Esophagus muscularis mucosa (tissue), 4 donors: ENCODE measurements at regions not wholly inside any gene's neighbourhood (a gene's known extent, or its start where the extent isn't known, plus 50 kb on each side); places are given as distances from the start of the nearest gene placed in this dataset.

Experiments used
- DNase-seq: peaks from one replicate; pipeline ENCODE4 v3.0.0-alpha.2; 2017; ENCODE audit errors: extremely low spot score
- H3K27ac ChIP-seq, 4 donors: fragments of 200-600 bp; sonication (generic); replicated peaks in 1 of 4; 1 replicate in 3 of 4; 2 replicates in 1 of 4; pipeline ENCODE4 v1.5.1; 2016 to 2019; ENCODE audit warnings: mild to moderate bottlenecking in 1 of 4
- H3K27me3 ChIP-seq, 4 donors: fragments of 200-600 bp; sonication (generic); one replicate each; pipeline versions ENCODE4 v1.5.1 to v1.6.0; 2016 to 2019
- H3K36me3 ChIP-seq, 4 donors: fragments of 200-600 bp; sonication (generic); one replicate each; pipeline ENCODE4 v1.5.1; 2016 to 2019
- H3K4me1 ChIP-seq, 4 donors: fragments of 200-600 bp; sonication (generic); one replicate each; pipeline ENCODE4 v1.5.1; 2016 to 2019
- H3K4me3 ChIP-seq, 4 donors: fragments of 200-600 bp; sonication (generic); 1 replicate in 2 of 4; 2 replicates in 2 of 4; pipeline ENCODE4 v1.5.1; 2016 to 2019; ENCODE audit warnings: mild to moderate bottlenecking in 4 of 4, moderate library complexity in 1 of 4
- H3K9me3 ChIP-seq, 4 donors: fragments of 200-600 bp; sonication (generic); 1 replicate in 3 of 4; 2 replicates in 1 of 4; pipeline ENCODE4 v1.5.1; 2016 to 2019
- CTCF ChIP-seq, 3 experiments: fragments of 200-600 bp in 2 of 3; fragments of 450-650 bp in 1 of 3; sonication (generic) in 2 of 3; IDR thresholded peaks; one replicate each; pipeline ENCODE4 v1.5.1; 2017 to 2019; ENCODE audit warnings: antibody characterized with exemption in 3 of 3, mild to moderate bottlenecking in 2 of 3, moderate library complexity in 1 of 3
- EP300 ChIP-seq: sonication (generic); formaldehyde crosslinking; IDR thresholded peaks from one replicate; pipeline ENCODE4 v1.6.1; 2017; ENCODE audit warnings: antibody characterized with exemption
- POLR2A ChIP-seq: fragments of 450-650 bp; IDR thresholded peaks from one replicate; pipeline ENCODE4 v1.6.1; 2017; ENCODE audit warnings: antibody characterized with exemption, moderate library complexity, mild to moderate bottlenecking, low read depth
- POLR2AphosphoS5 ChIP-seq, 2 donors: sonication (generic); formaldehyde crosslinking; IDR thresholded peaks; one replicate each; pipeline ENCODE4 v1.6.1; 2017; ENCODE audit warnings: antibody characterized with exemption in 2 of 2
- WGBS: methylation state at CpG from one replicate; pipeline ENCODE4 v1.1.5; 2018; 5-methylcytosine and 5-hydroxymethylcytosine counted together
- intact Hi-C: fragments of 100-400 bp; cut with DNase I; formaldehyde crosslinking; loops from one replicate; pipeline ENCODE4 v1.15.1; 2023

- no peak for DNase-seq
- Histone ChIP-seq H3K36me3 (no peaks in the 10 kb centered on the region), H3K9me3 (no peaks in the 10 kb centered on the region), H3K4me3 (no peak overlapping the region), H3K27ac (no peak overlapping the region), H3K27me3 (no peaks in the 10 kb centered on the region), H3K4me1 (no peaks in the 10 kb centered on the region)
- intact Hi-C loops, result no loop called here
- no peak for TF ChIP-seq POLR2AphosphoS5 (IDR thresholded peaks at IDR 0.05)
- no peak for TF ChIP-seq CTCF (IDR thresholded peaks at IDR 0.05)
- TF ChIP-seq EP300, result no peak
- WGBS, result 67% methylated on average over 3 of the region's 3 CpGs
Measured at GRCh38 chrX:26889574-26889973, 573.6 kb downstream of the PPP4R3C start.

- Histone ChIP-seq H3K9me3 (no peaks in the 10 kb centered on the region), H3K4me3 (no peak overlapping the region), H3K27me3 (no peaks in the 10 kb centered on the region), H3K36me3 (no peaks in the 10 kb centered on the region), H3K27ac (no peak overlapping the region), H3K4me1 (no peaks in the 10 kb centered on the region)
- 100% methylated on average over 3 of the region's 29 CpGs for WGBS
- no peak for DNase-seq
- TF ChIP-seq POLR2A, result no peak
- intact Hi-C loops, result no loop called here
Measured at GRCh38 chrX:26873736-26874135, 589.4 kb downstream of the PPP4R3C start.

GRCh38 chrX:26871967-26872366 is 591.2 kb downstream of the PPP4R3C start:
- Histone ChIP-seq H3K9me3 (no peaks in the 10 kb centered on the region), H3K27me3 (no peaks in the 10 kb centered on the region), H3K27ac (no peak overlapping the region), H3K36me3 (no peaks in the 10 kb centered on the region), H3K4me3 (no peak overlapping the region), H3K4me1 (no peaks in the 10 kb centered on the region)
- intact Hi-C loops, result no loop called here
- TF ChIP-seq EP300, result no peak
- TF ChIP-seq POLR2A, result no peak
- no peak for TF ChIP-seq POLR2AphosphoS5 (IDR thresholded peaks at IDR 0.05)
- no peak for TF ChIP-seq CTCF (IDR thresholded peaks at IDR 0.05)
- WGBS, result 81% methylated on average over 1 of the region's 1 CpG
- no peak for DNase-seq

- Histone ChIP-seq H3K36me3 (no peaks in the 10 kb centered on the region), H3K4me3 (no peak overlapping the region), H3K27me3 (peaks cover 0 to 3% (median 0%) of the 10 kb centered on the region in 4 donors), H3K9me3 (no peaks in the 10 kb centered on the region), H3K4me1 (no peaks in the 10 kb centered on the region), H3K27ac (no peak overlapping the region)
- TF ChIP-seq EP300 (no peak), POLR2A (no peak), CTCF (IDR thresholded peaks at IDR 0.05) (no peak), POLR2AphosphoS5 (IDR thresholded peaks at IDR 0.05) (no peak)
- WGBS, result 15% methylated on average over 1 of the region's 1 CpG
- intact Hi-C loops, result no loop called here
- no peak for DNase-seq
Measured at GRCh38 chrX:26851981-26852380, 611.2 kb downstream of the PPP4R3C start.

- Histone ChIP-seq H3K36me3 (no peaks in the 10 kb centered on the region), H3K27me3 (no peaks in the 10 kb centered on the region), H3K27ac (no peak overlapping the region), H3K9me3 (no peaks in the 10 kb centered on the region), H3K4me3 (no peak overlapping the region), H3K4me1 (no peaks in the 10 kb centered on the region)
- TF ChIP-seq POLR2A (no peak), POLR2AphosphoS5 (IDR thresholded peaks at IDR 0.05) (no peak)
- WGBS, result 75% methylated on average over 2 of the region's 2 CpGs
- intact Hi-C loops, result no loop called here
- DNase-seq, result no peak
Measured at GRCh38 chrX:26848511-26848910, 614.6 kb downstream of the PPP4R3C start.

- intact Hi-C loops, result no loop called here
- WGBS, result 72% methylated on average over 2 of the region's 2 CpGs
- Histone ChIP-seq H3K36me3 (no peaks in the 10 kb centered on the region), H3K9me3 (no peaks in the 10 kb centered on the region), H3K4me3 (no peak overlapping the region), H3K4me1 (no peaks in the 10 kb centered on the region), H3K27me3 (no peaks in the 10 kb centered on the region), H3K27ac (no peak overlapping the region)
- no peak for TF ChIP-seq CTCF (IDR thresholded peaks at IDR 0.05)
- no peak for TF ChIP-seq POLR2A
- no peak for TF ChIP-seq POLR2AphosphoS5 (IDR thresholded peaks at IDR 0.05)
- TF ChIP-seq EP300, result no peak
- no peak for DNase-seq
Measured at GRCh38 chrX:26845056-26845455, 618.1 kb downstream of the PPP4R3C start.
